Osteocyte (in vitro differentiated cells): ENCODE measurements at regions not wholly inside any gene's neighbourhood (a gene's known extent, or its start where the extent isn't known, plus 50 kb on each side); places are given as distances from the start of the nearest gene placed in this dataset.

Experiments used
- DNase-seq: peaks from one replicate; pipeline ENCODE4 v3.0.0; 2021; ENCODE audit warnings: mixed read lengths; ENCODE audit not compliant: unreplicated experiment; ENCODE audit errors: extremely low spot score
- H3K27ac Mint-ChIP-seq: one replicate; pipeline ENCODE4 v1.8.0; 2021; ENCODE audit warnings: mild to moderate bottlenecking, mixed read lengths; ENCODE audit not compliant: unreplicated experiment
- H3K27me3 Mint-ChIP-seq: one replicate; pipeline ENCODE4 v1.8.0; 2021; ENCODE audit warnings: mixed read lengths; ENCODE audit not compliant: unreplicated experiment
- H3K36me3 Mint-ChIP-seq: one replicate; pipeline ENCODE4 v1.8.0; 2021; ENCODE audit warnings: mixed read lengths; ENCODE audit not compliant: unreplicated experiment
- H3K4me1 Mint-ChIP-seq: one replicate; pipeline ENCODE4 v1.8.0; 2021; ENCODE audit warnings: mixed read lengths; ENCODE audit not compliant: unreplicated experiment
- H3K4me3 Mint-ChIP-seq: one replicate; pipeline ENCODE4 v1.8.0; 2021; ENCODE audit warnings: mild to moderate bottlenecking, moderate library complexity, mixed read lengths; ENCODE audit not compliant: unreplicated experiment
- H3K9me3 Mint-ChIP-seq: one replicate; pipeline ENCODE4 v1.8.0; 2021; ENCODE audit warnings: mixed read lengths; ENCODE audit not compliant: unreplicated experiment
- CTCF ChIP-seq: fragments of 200-600 bp; sonication (generic); IDR thresholded peaks from 2 replicates; pipeline ENCODE4 v1.5.0; 2021; ENCODE audit warnings: antibody characterized with exemption, mild to moderate bottlenecking, moderate library complexity

DNA sequence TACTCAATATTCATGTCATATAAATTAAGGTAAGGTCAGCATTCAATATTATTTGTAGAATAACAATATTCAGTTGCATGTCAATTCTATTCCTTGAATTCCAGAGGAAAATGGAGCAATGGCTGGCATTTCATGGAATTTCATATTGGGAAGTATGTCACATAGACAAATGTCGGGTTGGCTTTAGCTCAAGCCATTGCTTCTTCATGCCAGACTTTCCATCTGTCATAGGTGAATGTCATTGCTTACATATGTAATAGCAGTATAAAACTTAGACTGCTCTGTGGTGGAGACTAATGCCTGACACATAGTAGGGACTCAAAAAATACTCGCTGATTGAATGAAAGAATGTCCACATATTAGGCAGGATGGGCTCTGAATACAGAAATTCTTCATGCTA is 509.6 kb upstream of the CHORDC1 start:
- Mint-ChIP-seq H3K9me3 (no peaks in the 10 kb centered on the region), H3K4me1 (no peaks in the 10 kb centered on the region), H3K27ac (no peak overlapping the region), H3K4me3 (no peak overlapping the region), H3K27me3 (no peaks in the 10 kb centered on the region), H3K36me3 (no peaks in the 10 kb centered on the region)
- no peak for TF ChIP-seq CTCF
- DNase-seq, result no peak

GRCh38 chr11:90723475-90723874 is 500.6 kb upstream of the CHORDC1 start:
- Mint-ChIP-seq H3K27me3 (no peaks in the 10 kb centered on the region), H3K4me3 (no peak overlapping the region), H3K4me1 (no peaks in the 10 kb centered on the region), H3K27ac (no peak overlapping the region), H3K9me3 (peaks cover 3% of the 10 kb centered on the region), H3K36me3 (no peaks in the 10 kb centered on the region)
- DNase-seq, result no peak
- no peak for TF ChIP-seq CTCF

DNA sequence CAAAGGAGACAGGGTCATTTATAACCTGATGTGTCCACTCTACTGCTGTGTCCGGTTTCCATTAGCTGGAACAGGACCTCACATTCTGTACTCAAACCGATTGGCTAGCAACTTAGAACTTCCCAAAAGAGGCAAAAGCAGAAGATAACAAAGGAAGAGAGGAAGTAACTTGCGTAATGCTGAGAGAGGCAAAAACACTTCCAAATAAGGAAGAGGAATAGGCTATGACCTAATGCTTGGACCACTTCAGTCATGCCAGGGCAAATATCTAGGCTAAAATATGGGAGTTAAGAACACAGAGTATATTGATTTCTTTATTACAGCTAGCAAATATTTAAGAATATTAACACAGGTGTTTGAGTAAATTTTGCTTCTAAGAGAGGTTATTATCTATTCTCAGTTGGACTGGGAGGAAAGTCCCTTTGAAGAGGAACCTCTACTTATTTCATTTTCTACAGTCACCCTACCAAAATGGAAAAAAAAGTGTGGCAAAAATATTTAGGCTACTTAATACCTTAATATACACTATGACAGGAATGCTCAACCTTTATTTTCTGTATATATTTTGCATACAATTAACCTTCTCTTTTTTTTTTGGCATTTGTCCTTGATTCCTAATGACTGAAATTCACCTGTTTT is 499.8 kb upstream of the CHORDC1 start:
- Mint-ChIP-seq H3K27ac (no peak overlapping the region), H3K9me3 (peaks cover 3% of the 10 kb centered on the region), H3K4me3 (no peak overlapping the region), H3K36me3 (no peaks in the 10 kb centered on the region), H3K4me1 (no peaks in the 10 kb centered on the region), H3K27me3 (no peaks in the 10 kb centered on the region)
- no peak for TF ChIP-seq CTCF
- no peak for DNase-seq

DNA sequence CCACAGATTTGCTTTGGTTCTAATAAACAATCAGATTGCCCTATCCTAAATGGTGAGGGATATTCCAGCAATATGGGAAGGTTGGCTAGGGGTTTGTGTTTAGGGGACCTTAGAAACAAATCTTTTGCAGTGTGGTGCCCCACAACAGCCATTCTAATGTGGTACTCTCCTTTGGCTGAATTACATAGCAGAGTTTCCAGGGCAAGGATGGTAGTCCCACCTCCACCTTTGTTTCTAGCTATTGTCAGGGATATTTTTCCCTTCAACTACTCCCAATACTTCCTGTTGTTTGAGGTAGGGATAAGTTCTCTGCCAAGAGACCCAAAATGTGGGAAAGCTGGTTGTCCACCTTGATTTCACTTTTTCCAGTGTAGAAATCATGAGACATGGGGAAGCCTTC is 494.7 kb upstream of the CHORDC1 start:
- Mint-ChIP-seq H3K36me3 (no peaks in the 10 kb centered on the region), H3K4me3 (no peak overlapping the region)
- TF ChIP-seq CTCF, result no peak

DNA sequence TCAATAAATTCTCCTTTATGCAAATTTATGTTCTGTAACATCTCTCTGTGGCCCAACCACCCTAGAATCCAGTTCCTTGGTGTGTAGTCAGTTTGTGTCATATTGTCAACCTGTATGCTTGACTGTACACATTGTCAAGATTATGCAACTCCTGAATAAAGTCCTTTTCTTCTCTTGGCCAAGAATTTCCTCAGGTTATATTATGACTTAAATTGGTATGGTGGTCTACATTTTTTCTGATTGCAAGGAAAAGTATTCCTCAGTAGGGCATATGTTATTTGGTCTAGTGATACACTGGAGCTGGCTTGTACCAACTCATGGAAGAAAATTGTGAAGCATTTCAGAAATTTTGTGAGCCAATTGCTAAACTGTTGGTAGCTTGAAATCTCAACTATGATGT is 482.8 kb upstream of the CHORDC1 start:
- no peak for DNase-seq
- Mint-ChIP-seq H3K27me3 (no peaks in the 10 kb centered on the region), H3K27ac (no peak overlapping the region), H3K4me1 (peaks cover 3% of the 10 kb centered on the region), H3K9me3 (peaks cover 4% of the 10 kb centered on the region), H3K4me3 (no peak overlapping the region), H3K36me3 (no peaks in the 10 kb centered on the region)
- no peak for TF ChIP-seq CTCF

More for the DNA sequence above, 494.7 kb upstream of the CHORDC1 start:
- DNase-seq, result no peak
- Mint-ChIP-seq H3K4me1 (no peaks in the 10 kb centered on the region), H3K27ac (no peak overlapping the region), H3K27me3 (no peaks in the 10 kb centered on the region), H3K9me3 (peaks cover 23% of the 10 kb centered on the region)
